ENCODE measurements at regions not wholly inside any gene's neighbourhood (a gene's known extent, or its start where the extent isn't known, plus 50 kb on each side); places are given as distances from the start of the nearest gene placed in this dataset.

DNA sequence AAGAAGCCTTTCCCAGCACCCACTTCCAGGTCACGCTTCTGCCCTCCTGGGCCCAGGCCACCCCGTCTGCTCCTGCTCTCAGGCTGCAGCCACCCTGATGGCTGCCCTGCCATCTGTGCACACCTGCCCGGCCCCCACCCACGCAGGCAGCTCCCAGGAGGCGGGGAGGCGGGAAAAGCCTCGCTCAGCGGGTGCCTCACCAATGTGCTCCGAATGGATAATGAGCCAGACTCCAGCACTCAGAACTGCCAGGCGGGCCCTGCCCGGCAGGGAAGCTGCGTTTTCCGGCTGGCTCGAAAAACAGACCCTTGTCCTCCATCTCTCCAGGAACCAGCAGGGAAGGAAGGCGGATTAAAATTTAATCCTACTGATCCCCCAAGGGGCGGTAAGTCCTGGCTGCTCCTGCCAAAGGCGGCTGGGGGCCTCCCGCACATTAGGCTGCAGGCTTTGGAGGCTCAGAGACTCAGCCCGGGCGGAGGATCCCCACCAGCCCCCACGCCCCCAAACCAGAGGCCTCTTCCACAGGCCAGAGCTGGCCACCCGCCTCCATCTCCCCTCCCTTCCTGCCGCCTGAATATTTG is 104.0 kb downstream of the NCOR2 start:
- peaks cover 55% of the 10 kb centered on the region for H3K36me3 Mint-ChIP-seq (ENCODE audit: low read depth)
- intact Hi-C loops (cut with micrococcal nuclease) = no loop called here
- H3K9me3 Mint-ChIP-seq = no peaks in the 10 kb centered on the region
- no peak overlapping the region for H3K4me3 Mint-ChIP-seq
- H3K27ac Mint-ChIP-seq = no peak overlapping the region
- no peaks in the 10 kb centered on the region for H3K27me3 Mint-ChIP-seq
- DNase-seq (no peak), ATAC-seq (ENCODE audit: low read depth) (no peak)
- POLR2A ChIA-PET = no interaction called here
- H3K4me1 Mint-ChIP-seq = peaks cover 52% of the 10 kb centered on the region
- CTCF ChIA-PET = no interaction called here
- TF ChIP-seq, protein P1, sequence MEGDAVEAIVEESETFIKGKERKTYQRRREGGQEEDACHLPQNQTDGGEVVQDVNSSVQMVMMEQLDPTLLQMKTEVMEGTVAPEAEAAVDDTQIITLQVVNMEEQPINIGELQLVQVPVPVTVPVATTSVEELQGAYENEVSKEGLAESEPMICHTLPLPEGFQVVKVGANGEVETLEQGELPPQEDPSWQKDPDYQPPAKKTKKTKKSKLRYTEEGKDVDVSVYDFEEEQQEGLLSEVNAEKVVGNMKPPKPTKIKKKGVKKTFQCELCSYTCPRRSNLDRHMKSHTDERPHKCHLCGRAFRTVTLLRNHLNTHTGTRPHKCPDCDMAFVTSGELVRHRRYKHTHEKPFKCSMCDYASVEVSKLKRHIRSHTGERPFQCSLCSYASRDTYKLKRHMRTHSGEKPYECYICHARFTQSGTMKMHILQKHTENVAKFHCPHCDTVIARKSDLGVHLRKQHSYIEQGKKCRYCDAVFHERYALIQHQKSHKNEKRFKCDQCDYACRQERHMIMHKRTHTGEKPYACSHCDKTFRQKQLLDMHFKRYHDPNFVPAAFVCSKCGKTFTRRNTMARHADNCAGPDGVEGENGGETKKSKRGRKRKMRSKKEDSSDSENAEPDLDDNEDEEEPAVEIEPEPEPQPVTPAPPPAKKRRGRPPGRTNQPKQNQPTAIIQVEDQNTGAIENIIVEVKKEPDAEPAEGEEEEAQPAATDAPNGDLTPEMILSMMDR (IDR thresholded peaks at IDR 0.05) = no peak

DNA sequence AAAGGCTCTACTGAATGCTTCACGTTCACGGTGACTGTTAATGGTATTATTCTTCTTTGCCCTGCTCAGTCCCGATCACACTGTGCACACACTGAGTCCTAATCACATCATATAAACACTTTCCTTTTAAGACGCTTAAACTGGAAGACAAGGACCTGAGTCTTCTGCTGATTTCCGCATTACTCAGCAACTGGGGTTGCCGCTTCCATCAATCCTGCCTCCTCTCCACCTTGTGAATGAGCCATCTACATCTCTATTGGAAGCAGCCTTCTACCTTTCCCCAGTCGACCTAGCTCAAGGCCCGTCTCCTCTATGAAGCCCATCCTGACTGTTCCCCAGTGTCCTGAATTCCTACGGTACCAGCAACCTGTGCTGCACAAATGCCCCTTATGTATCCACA is 104.7 kb downstream of the NCOR2 start:
- H3K36me3 Mint-ChIP-seq (ENCODE audit: low read depth) = peaks cover 55% of the 10 kb centered on the region
- no peak for ATAC-seq (ENCODE audit: low read depth)
- POLR2A ChIA-PET = no interaction called here
- no peak overlapping the region for H3K27ac Mint-ChIP-seq
- no peaks in the 10 kb centered on the region for H3K27me3 Mint-ChIP-seq
- CTCF ChIA-PET = no interaction called here
- no peaks in the 10 kb centered on the region for H3K9me3 Mint-ChIP-seq
- intact Hi-C loops (cut with micrococcal nuclease) = no loop called here
- H3K4me1 Mint-ChIP-seq = peaks cover 59% of the 10 kb centered on the region
- no peak for DNase-seq
- H3K4me3 Mint-ChIP-seq = no peak overlapping the region
- TF ChIP-seq, protein P1 (IDR thresholded peaks at IDR 0.05) = no peak

DNA sequence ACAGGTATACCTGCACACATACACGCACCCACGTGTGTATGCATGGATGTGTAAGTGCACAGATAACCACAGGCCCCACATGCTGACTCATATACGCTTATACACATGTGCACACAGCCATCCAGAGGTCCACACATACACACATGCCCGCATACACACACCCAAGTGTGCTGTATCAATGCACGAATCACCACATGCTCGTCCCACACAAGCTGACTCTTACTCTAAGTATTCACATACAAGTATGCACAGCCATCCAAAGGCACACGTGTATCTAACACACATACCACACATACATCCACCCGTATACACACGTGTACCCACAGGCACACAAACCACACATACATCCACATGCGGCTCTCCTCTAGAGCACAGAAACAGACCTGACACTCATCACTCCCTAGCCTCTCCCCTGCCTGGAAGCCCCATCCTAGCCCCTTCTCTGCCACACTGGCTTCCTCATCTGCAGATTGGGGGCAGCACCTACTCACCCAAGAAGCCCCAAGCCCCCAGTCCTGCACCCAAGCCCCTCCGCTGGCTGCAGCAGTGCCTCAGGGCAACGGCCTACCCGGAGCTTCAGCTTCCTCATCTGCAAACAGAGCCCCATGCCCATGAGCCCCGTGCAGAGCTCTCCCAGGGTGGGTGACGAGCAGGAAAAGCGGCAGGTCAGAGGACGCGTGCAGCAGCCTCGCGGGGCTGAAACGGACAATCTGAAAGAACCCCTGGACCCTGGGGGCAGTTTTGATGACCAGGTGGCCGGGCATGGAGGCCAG is 105.4 kb downstream of the NCOR2 start:
- ChIA-PET POLR2A (no interaction called here), CTCF (no interaction called here)
- no peak overlapping the region for H3K27ac Mint-ChIP-seq
- TF ChIP-seq, protein P1 (IDR thresholded peaks at IDR 0.05) = no peak
- peaks cover 55% of the 10 kb centered on the region for H3K36me3 Mint-ChIP-seq (ENCODE audit: low read depth)
- H3K4me3 Mint-ChIP-seq = no peak overlapping the region
- peaks cover 62% of the 10 kb centered on the region for H3K4me1 Mint-ChIP-seq
- intact Hi-C loops (cut with micrococcal nuclease) = no loop called here
- H3K9me3 Mint-ChIP-seq = no peaks in the 10 kb centered on the region
- ATAC-seq (ENCODE audit: low read depth) (no peak), DNase-seq (no peak)
- H3K27me3 Mint-ChIP-seq = no peaks in the 10 kb centered on the region

DNA sequence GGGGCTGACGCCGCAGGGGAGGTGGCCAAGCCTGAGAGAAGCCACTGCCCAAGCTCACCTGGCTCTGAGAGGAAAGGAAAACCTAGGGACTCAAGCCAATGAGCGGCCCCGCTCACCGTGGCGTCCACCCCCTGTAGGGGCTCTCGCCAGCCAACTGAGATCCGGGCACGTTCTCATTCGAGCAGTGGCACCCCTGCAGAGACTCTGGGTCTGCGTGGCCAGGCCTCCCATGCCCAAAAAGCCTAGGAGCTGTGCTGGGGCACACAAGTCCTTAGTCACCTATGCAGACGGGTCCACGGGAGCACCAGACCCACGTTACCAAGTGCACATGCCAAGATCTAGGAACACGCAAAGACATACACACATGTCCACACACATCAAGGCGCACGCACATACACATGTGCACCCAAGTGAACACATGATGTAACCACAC is 106.2 kb downstream of the NCOR2 start:
- DNase-seq (no peak), ATAC-seq (ENCODE audit: low read depth) (no peak)
- H3K9me3 Mint-ChIP-seq = no peaks in the 10 kb centered on the region
- no peak overlapping the region for H3K4me3 Mint-ChIP-seq
- TF ChIP-seq, protein P1 (IDR thresholded peaks at IDR 0.05) = no peak
- H3K36me3 Mint-ChIP-seq (ENCODE audit: low read depth) = peaks cover 55% of the 10 kb centered on the region
- H3K27ac Mint-ChIP-seq = no peak overlapping the region
- no peaks in the 10 kb centered on the region for H3K27me3 Mint-ChIP-seq
- ChIA-PET POLR2A (no interaction called here), CTCF (no interaction called here)
- H3K4me1 Mint-ChIP-seq = peaks cover 61% of the 10 kb centered on the region
- intact Hi-C loops (cut with micrococcal nuclease) = no loop called here

DNA sequence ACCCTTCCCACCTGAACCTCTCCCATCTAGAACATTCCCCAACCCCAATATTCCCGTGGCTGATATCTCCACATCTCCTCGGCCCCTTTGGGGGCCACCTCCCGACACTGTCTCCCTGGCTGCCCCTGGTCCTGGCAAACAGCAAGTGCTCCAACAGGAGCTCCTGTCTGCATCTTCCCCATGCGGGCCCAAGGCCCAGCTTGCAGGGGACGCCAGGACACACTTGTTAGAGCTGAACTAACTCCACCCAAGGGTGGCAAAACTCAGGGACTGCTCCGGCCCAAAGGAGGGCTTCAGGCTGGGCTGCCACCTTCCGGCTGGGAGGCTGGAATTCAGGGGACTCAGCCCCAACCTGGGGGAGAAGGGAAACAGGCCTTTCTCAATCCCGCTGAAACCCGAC is 106.6 kb downstream of the NCOR2 start:
- Mint-ChIP-seq H3K4me1 (peaks cover 61% of the 10 kb centered on the region), H3K36me3 (ENCODE audit: low read depth) (peaks cover 55% of the 10 kb centered on the region), H3K27ac (no peak overlapping the region), H3K9me3 (no peaks in the 10 kb centered on the region), H3K27me3 (no peaks in the 10 kb centered on the region), H3K4me3 (no peak overlapping the region)
- ATAC-seq (ENCODE audit: low read depth) (no peak), DNase-seq (no peak)
- POLR2A ChIA-PET = no interaction called here
- CTCF ChIA-PET = no interaction called here
- intact Hi-C loops (cut with micrococcal nuclease) = no loop called here
- TF ChIP-seq, protein P1 (IDR thresholded peaks at IDR 0.05) = no peak

All from activated B cell treated with CpG ODN at 0.5 μM for 24 hours (primary cell).